T-helper 1 cell treated with Interleukin-12 subunit alpha and Interleukin-12 subunit beta and Interleukin-4 antibody, amounts not matched to agents 30 ng/mL and 1 ng/mL, for 36 hours (primary cell): ENCODE measurements at regions not wholly inside any gene's neighbourhood (a gene's known extent, or its start where the extent isn't known, plus 50 kb on each side); places are given as distances from the start of the nearest gene placed in this dataset.

Source experiments
- intact Hi-C: fragments of 100-400 bp; cut with micrococcal nuclease; formaldehyde crosslinking; loops from one replicate; pipeline ENCODE4 v1.15.1; 2024

- intact Hi-C loops = no loop called here
These were observed 930.6 kb upstream of the SEMA6D start for GRCh38 chr15:46786590-46787285.

- intact Hi-C loops = no loop called here
These were observed 921.6 kb upstream of the SEMA6D start for GRCh38 chr15:46795685-46796084.

- intact Hi-C loops = no loop called here
These were observed 908.5 kb upstream of the SEMA6D start for GRCh38 chr15:46808834-46809233.

GRCh38 chr15:46815240-46815639 lies 902.1 kb upstream of the SEMA6D start:
- intact Hi-C loops = no loop called here

GRCh38 chr15:46815765-46816164 lies 901.5 kb upstream of the SEMA6D start:
- intact Hi-C loops = no loop called here

GRCh38 chr15:46848704-46849103 lies 868.6 kb upstream of the SEMA6D start:
- intact Hi-C loops = no loop called here

GRCh38 chr15:46853600-46853999 lies 863.7 kb upstream of the SEMA6D start:
- intact Hi-C loops = no loop called here

- intact Hi-C loops = no loop called here
These were observed 862.7 kb upstream of the SEMA6D start for GRCh38 chr15:46854564-46854963.

GRCh38 chr15:46855388-46855787 lies 861.9 kb upstream of the SEMA6D start:
- intact Hi-C loops = no loop called here

- intact Hi-C loops = no loop called here
These were observed 860.3 kb upstream of the SEMA6D start for GRCh38 chr15:46856839-46857502.

GRCh38 chr15:46858150-46858549 lies 859.2 kb upstream of the SEMA6D start:
- intact Hi-C loops = no loop called here

- intact Hi-C loops = no loop called here
These were observed 855.5 kb upstream of the SEMA6D start for GRCh38 chr15:46861796-46862195.

GRCh38 chr15:46865155-46865554 lies 852.1 kb upstream of the SEMA6D start:
- intact Hi-C loops = no loop called here

GRCh38 chr15:46872286-46872980 lies 844.9 kb upstream of the SEMA6D start:
- intact Hi-C loops = no loop called here

GRCh38 chr15:46872981-46873330 lies 844.3 kb upstream of the SEMA6D start:
- intact Hi-C loops = no loop called here

- intact Hi-C loops = no loop called here
These were observed 838.1 kb upstream of the SEMA6D start for GRCh38 chr15:46879032-46879770.

GRCh38 chr15:46880791-46881190 lies 836.5 kb upstream of the SEMA6D start:
- intact Hi-C loops = no loop called here

GRCh38 chr15:46892621-46893160 lies 824.6 kb upstream of the SEMA6D start:
- intact Hi-C loops = no loop called here

GRCh38 chr15:46894644-46895043 lies 822.7 kb upstream of the SEMA6D start:
- intact Hi-C loops = no loop called here

GRCh38 chr15:46897266-46897665 lies 820.0 kb upstream of the SEMA6D start:
- intact Hi-C loops = no loop called here

GRCh38 chr15:46901001-46901400 lies 816.3 kb upstream of the SEMA6D start:
- intact Hi-C loops = no loop called here
